DMS53 (cell line): ENCODE measurements at regions not wholly inside any gene's neighbourhood (a gene's known extent, or its start where the extent isn't known, plus 50 kb on each side); places are given as distances from the start of the nearest gene placed in this dataset.

Experiments
- DNase-seq: peaks from one replicate; lab custom pipeline; 2025; lab: John Stamatoyannopoulos, UW

- peak; percentile 50 for DNase-seq
Observed at GRCh38 chr3:118269537-118270125, 765.0 kb downstream of the IGSF11 start.

GRCh38 chr3:118272991-118273390 is 761.7 kb downstream of the IGSF11 start:
- no peak for DNase-seq

GRCh38 chr3:118277814-118278213 is 756.8 kb downstream of the IGSF11 start:
- DNase-seq = no peak

- no peak for DNase-seq
Observed at GRCh38 chr3:118292841-118293240, 741.8 kb downstream of the IGSF11 start.

GRCh38 chr3:118298133-118298532 is 736.5 kb downstream of the IGSF11 start:
- DNase-seq = no peak

- DNase-seq = no peak
Observed at GRCh38 chr3:118304557-118304956, 730.1 kb downstream of the IGSF11 start.

- DNase-seq = no peak
Observed at GRCh38 chr3:118332699-118333098, 701.9 kb downstream of the IGSF11 start.

GRCh38 chr3:118337649-118338048 is 697.0 kb downstream of the IGSF11 start:
- no peak for DNase-seq

- no peak for DNase-seq
Observed at GRCh38 chr3:118347396-118348168, 687.1 kb downstream of the IGSF11 start.

GRCh38 chr3:118348169-118348557 is 686.5 kb downstream of the IGSF11 start:
- DNase-seq = no peak

GRCh38 chr3:118354556-118354955 is 680.1 kb downstream of the IGSF11 start:
- peak; percentile 1 for DNase-seq

- peak; percentile 16 for DNase-seq
Observed at GRCh38 chr3:118369892-118370491, 664.7 kb downstream of the IGSF11 start.

GRCh38 chr3:118380576-118380975 is 654.1 kb downstream of the IGSF11 start:
- DNase-seq = peak; percentile 76

GRCh38 chr3:118396491-118396890 is 638.2 kb downstream of the IGSF11 start:
- no peak for DNase-seq

- DNase-seq = no peak
Observed at GRCh38 chr3:118400086-118400485, 634.6 kb downstream of the IGSF11 start.

- no peak for DNase-seq
Observed at GRCh38 chr3:118400886-118401285, 633.8 kb downstream of the IGSF11 start.

GRCh38 chr3:118401887-118402286 is 632.8 kb downstream of the IGSF11 start:
- DNase-seq = no peak

GRCh38 chr3:118402971-118403370 is 631.7 kb downstream of the IGSF11 start:
- DNase-seq = no peak

GRCh38 chr3:118406562-118406961 is 628.1 kb downstream of the IGSF11 start:
- DNase-seq = no peak

- no peak for DNase-seq
Observed at GRCh38 chr3:118408431-118408830, 626.2 kb downstream of the IGSF11 start.

GRCh38 chr3:118412503-118412902 is 622.1 kb downstream of the IGSF11 start:
- no peak for DNase-seq

- peak; percentile 15 for DNase-seq
Observed at GRCh38 chr3:118425272-118425837, 609.3 kb downstream of the IGSF11 start.

- no peak for DNase-seq
Observed at GRCh38 chr3:118433825-118434224, 600.8 kb downstream of the IGSF11 start.
